ENCODE measurements at regions not wholly inside any gene's neighbourhood (a gene's known extent, or its start where the extent isn't known, plus 50 kb on each side); places are given as distances from the start of the nearest gene placed in this dataset.

- TF ChIP-seq CTCF (IDR thresholded peaks at IDR 0.05): no peak
- TF ChIP-seq POLR2A (IDR thresholded peaks at IDR 0.05): no peak
Measured at GRCh38 chr3:40985195-40985594, 214.1 kb upstream of the CTNNB1 start.
